Testis (tissue), 2 donors: ENCODE measurements at regions not wholly inside any gene's neighbourhood (a gene's known extent, or its start where the extent isn't known, plus 50 kb on each side); places are given as distances from the start of the nearest gene placed in this dataset.

Experiments
- POLR2A ChIP-seq: fragments of 450-650 bp; IDR thresholded peaks from one replicate; pipeline ENCODE4 v1.6.1; 2017; ENCODE audit warnings: antibody characterized with exemption, mild to moderate bottlenecking, moderate library complexity
- TF ChIP-seq, protein P1 (sequence below), 3 experiments: fragments of 450-650 bp in 2 of 3; fragments of 200-600 bp in 1 of 3; sonication (generic) in 1 of 3; IDR thresholded peaks; one replicate each; pipeline ENCODE4 v1.5.1; 2016 to 2019; ENCODE audit warnings: antibody characterized with exemption in 3 of 3, mild to moderate bottlenecking in 2 of 3, moderate library complexity in 1 of 3

DNA sequence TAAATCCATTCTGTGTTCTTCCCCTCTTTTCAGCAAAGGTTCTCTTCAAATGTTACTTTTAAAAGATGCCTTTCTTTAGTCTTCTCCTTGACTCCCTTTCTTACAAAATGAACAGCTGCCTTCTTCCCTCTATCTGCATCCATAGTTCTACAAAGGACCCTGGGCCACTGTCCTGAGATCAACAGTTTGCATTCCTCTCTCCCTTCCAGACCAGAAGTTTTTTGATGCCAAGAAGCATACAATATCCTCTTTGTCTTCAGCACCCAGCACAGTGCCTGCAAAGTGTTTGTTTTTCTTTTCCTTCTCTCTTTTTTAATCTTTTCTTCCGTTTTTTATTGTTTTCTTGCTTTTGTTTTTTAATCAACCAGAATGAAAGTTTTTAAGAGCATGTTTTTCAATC, 183.5 kb upstream of the SNX19 start:
- TF ChIP-seq POLR2A: no peak
- TF ChIP-seq, protein P1, sequence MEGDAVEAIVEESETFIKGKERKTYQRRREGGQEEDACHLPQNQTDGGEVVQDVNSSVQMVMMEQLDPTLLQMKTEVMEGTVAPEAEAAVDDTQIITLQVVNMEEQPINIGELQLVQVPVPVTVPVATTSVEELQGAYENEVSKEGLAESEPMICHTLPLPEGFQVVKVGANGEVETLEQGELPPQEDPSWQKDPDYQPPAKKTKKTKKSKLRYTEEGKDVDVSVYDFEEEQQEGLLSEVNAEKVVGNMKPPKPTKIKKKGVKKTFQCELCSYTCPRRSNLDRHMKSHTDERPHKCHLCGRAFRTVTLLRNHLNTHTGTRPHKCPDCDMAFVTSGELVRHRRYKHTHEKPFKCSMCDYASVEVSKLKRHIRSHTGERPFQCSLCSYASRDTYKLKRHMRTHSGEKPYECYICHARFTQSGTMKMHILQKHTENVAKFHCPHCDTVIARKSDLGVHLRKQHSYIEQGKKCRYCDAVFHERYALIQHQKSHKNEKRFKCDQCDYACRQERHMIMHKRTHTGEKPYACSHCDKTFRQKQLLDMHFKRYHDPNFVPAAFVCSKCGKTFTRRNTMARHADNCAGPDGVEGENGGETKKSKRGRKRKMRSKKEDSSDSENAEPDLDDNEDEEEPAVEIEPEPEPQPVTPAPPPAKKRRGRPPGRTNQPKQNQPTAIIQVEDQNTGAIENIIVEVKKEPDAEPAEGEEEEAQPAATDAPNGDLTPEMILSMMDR (IDR thresholded peaks at IDR 0.05): no peak
